ENCODE measurements at regions not wholly inside any gene's neighbourhood (a gene's known extent, or its start where the extent isn't known, plus 50 kb on each side); places are given as distances from the start of the nearest gene placed in this dataset.

GRCh38 chr3:194275721-194276120, 75.4 kb downstream of the CPN2 start:
- no peak for TF ChIP-seq POLR2A (IDR thresholded peaks at IDR 0.05; ENCODE audit: low read depth, low read length)
- no peak for TF ChIP-seq POLR2AphosphoS5 (IDR thresholded peaks at IDR 0.05; ENCODE audit: low read depth, low read length)
- no peak for TF ChIP-seq TAF1 (IDR thresholded peaks at IDR 0.05; ENCODE audit: low read depth, low read length)

All from GM12891 (cell line).